Uterus (tissue), 3 donors: ENCODE measurements at regions not wholly inside any gene's neighbourhood (a gene's known extent, or its start where the extent isn't known, plus 50 kb on each side); places are given as distances from the start of the nearest gene placed in this dataset.

Experiments
- DNase-seq, 2 donors: peaks; one replicate each; pipeline ENCODE4 v3.0.0-alpha.2; 2019 to 2020
- H3K27ac ChIP-seq, 2 donors: fragments of 200-600 bp; sonication (generic); 1 replicate in 1 of 2; 2 replicates in 1 of 2; pipeline ENCODE4 v1.5.1; 2016 to 2018
- H3K27me3 ChIP-seq, 2 donors: fragments of 200-600 bp; sonication (generic); one replicate each; pipeline ENCODE4 v1.5.1; 2018 to 2019; ENCODE audit warnings: control low read depth in 1 of 2
- H3K36me3 ChIP-seq, 2 donors: fragments of 200-600 bp; sonication (generic); one replicate each; pipeline ENCODE4 v1.5.1; 2019; ENCODE audit warnings: control low read depth in 1 of 2
- H3K4me1 ChIP-seq, 2 donors: fragments of 200-600 bp; sonication (generic); one replicate each; pipeline ENCODE4 v1.5.1; 2018 to 2019; ENCODE audit warnings: control low read depth in 1 of 2
- H3K4me3 ChIP-seq, 2 donors: fragments of 200-600 bp; sonication (generic); 1 replicate in 1 of 2; 2 replicates in 1 of 2; pipeline ENCODE4 v1.5.1; 2018 to 2019; ENCODE audit warnings: mild to moderate bottlenecking in 1 of 2
- H3K9me3 ChIP-seq, 2 donors: fragments of 200-600 bp; sonication (generic); one replicate each; pipeline ENCODE4 v1.5.1; 2019; ENCODE audit warnings: control low read depth in 1 of 2
- POLR2A ChIP-seq, 2 donors: fragments of 450-650 bp; IDR thresholded peaks; one replicate each; pipeline ENCODE4 v1.6.1; 2016; ENCODE audit warnings: antibody characterized with exemption in 2 of 2, mild to moderate bottlenecking in 1 of 2, moderate library complexity in 1 of 2
- intact Hi-C: fragments of 100-400 bp; cut with DNase I; formaldehyde crosslinking; loops from one replicate; pipeline ENCODE4 v1.15.1; 2023; ENCODE audit warnings: low total_unique reads
- TF ChIP-seq, protein P1 (sequence below), 4 experiments: fragments of 200-600 bp in 2 of 4; fragments of 450-650 bp in 2 of 4; sonication (generic) in 2 of 4; IDR thresholded peaks; one replicate each; pipeline ENCODE4 v1.5.1; 2016 to 2019; ENCODE audit warnings: antibody characterized with exemption in 4 of 4, mild to moderate bottlenecking in 2 of 4, moderate library complexity in 1 of 4
- donor health status: DM: yes; HTN: yes; CAD: no.

DNA sequence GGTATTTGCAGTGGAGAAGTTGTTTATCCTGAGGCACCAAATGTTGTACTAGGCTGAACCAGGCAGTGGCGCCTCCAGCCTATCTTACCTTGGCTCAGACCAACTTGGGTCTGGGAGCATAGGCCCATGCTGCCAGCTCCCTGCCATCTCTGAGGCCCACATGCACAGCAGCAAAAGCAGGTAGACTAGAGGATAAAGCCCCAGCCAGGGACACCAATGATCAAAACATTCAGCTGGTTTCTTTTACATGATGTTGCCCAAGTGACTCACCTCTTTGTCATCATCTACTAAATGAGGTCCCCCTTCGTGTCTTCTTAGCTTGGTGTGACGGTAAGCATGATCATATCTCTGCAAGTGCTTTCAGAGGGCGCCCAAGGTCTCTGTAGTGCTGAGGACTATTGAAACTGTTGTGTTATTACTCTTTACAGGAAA is 112.1 kb upstream of the DRD2 start:
- H3K27me3 ChIP-seq = no peaks in the 10 kb centered on the region
- H3K4me1 ChIP-seq = no peaks in the 10 kb centered on the region
- TF ChIP-seq, protein P1, sequence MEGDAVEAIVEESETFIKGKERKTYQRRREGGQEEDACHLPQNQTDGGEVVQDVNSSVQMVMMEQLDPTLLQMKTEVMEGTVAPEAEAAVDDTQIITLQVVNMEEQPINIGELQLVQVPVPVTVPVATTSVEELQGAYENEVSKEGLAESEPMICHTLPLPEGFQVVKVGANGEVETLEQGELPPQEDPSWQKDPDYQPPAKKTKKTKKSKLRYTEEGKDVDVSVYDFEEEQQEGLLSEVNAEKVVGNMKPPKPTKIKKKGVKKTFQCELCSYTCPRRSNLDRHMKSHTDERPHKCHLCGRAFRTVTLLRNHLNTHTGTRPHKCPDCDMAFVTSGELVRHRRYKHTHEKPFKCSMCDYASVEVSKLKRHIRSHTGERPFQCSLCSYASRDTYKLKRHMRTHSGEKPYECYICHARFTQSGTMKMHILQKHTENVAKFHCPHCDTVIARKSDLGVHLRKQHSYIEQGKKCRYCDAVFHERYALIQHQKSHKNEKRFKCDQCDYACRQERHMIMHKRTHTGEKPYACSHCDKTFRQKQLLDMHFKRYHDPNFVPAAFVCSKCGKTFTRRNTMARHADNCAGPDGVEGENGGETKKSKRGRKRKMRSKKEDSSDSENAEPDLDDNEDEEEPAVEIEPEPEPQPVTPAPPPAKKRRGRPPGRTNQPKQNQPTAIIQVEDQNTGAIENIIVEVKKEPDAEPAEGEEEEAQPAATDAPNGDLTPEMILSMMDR (IDR thresholded peaks at IDR 0.05) = no peak
- no peak for TF ChIP-seq POLR2A (IDR thresholded peaks at IDR 0.05)
- DNase-seq = no peak
- H3K27ac ChIP-seq = no peak overlapping the region
- intact Hi-C loops = no loop called here
- no peaks in the 10 kb centered on the region for H3K36me3 ChIP-seq
- no peak overlapping the region for H3K4me3 ChIP-seq
- H3K9me3 ChIP-seq = no peaks in the 10 kb centered on the region

DNA sequence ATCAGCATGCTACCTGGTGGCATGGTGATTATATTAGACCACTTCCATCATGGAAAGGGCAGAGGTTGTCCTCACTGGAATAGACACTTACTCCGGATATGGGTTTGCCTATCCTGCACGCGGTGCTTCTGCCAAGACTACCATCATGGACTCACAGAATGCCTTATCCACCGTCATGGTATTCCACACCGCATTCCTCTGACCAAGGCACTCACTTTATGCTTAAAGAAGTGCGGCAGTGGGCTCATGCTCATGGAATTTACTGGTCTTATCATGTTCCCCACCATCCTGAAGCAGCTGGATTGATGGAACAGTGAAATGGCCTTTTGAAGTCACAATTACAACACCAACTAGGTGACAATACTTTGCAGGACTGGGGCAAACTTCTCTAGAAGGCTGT is 109.2 kb upstream of the DRD2 start:
- no peak overlapping the region for H3K27ac ChIP-seq
- no peaks in the 10 kb centered on the region for H3K36me3 ChIP-seq
- H3K4me1 ChIP-seq = no peaks in the 10 kb centered on the region
- no peak for TF ChIP-seq POLR2A (IDR thresholded peaks at IDR 0.05)
- TF ChIP-seq, protein P1 (IDR thresholded peaks at IDR 0.05) = no peak
- DNase-seq = no peak
- no peaks in the 10 kb centered on the region for H3K27me3 ChIP-seq
- intact Hi-C loops = no loop called here
- no peaks in the 10 kb centered on the region for H3K9me3 ChIP-seq
- no peak overlapping the region for H3K4me3 ChIP-seq

DNA sequence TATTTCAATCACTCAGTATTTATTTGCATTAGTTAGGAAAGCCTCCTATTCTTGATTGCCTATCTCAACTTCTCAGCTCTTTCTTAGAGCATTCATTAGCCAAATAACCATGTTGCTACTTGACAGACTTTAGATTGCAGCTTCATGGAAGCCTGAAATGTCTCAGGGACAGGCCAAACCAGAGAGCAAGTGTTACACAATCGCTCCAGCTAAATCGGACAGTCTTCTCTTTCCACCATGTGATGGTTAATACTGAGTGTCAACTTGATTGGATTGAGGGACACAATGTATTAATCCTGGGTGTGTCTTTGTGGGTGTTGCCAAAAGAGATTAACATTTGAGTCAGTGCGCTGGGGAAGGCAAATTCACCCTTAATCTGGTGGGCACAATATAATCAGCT is 106.5 kb upstream of the DRD2 start:
- Histone ChIP-seq H3K27ac (no peak overlapping the region), H3K4me1 (no peaks in the 10 kb centered on the region), H3K4me3 (no peak overlapping the region), H3K27me3 (no peaks in the 10 kb centered on the region), H3K36me3 (no peaks in the 10 kb centered on the region), H3K9me3 (no peaks in the 10 kb centered on the region)
- TF ChIP-seq, protein P1 (IDR thresholded peaks at IDR 0.05) = no peak
- TF ChIP-seq POLR2A (IDR thresholded peaks at IDR 0.05) = no peak
- intact Hi-C loops = no loop called here
- DNase-seq = no peak

DNA sequence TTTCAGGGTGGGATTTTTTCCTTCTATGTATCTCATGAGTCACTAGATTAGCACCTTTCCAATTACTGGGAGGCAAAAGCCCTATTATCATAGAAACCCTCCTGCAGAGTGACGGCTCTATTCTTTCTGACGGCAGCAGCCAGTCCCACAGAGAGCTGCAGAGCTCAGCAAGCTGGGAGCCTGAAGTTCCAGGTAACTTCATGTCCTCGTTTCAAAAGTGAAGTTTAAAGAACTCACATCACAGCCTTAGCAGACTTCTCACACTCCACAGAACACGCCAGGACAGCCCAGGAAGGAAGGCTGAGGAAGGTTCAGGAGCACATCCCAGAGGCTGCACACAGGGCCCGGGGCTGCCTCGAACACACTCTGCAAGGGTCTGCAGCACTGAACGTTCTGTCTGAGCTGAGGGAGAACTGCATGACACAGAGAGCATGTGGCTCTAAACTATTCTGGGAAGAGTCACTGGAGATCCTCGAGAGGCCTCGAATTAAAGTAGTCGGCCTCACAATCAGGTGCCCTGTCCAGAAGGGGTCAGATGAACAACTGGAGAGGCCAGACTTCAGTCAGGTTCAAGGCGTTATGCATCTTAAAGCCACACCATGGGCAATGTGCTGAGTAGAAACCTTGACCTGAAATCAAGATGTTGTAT is 104.2 kb upstream of the DRD2 start:
- no peaks in the 10 kb centered on the region for H3K9me3 ChIP-seq
- H3K4me3 ChIP-seq = no peak overlapping the region
- no peaks in the 10 kb centered on the region for H3K4me1 ChIP-seq
- H3K27ac ChIP-seq = no peak overlapping the region
- no peak for DNase-seq
- intact Hi-C loops = no loop called here
- no peaks in the 10 kb centered on the region for H3K36me3 ChIP-seq
- no peaks in the 10 kb centered on the region for H3K27me3 ChIP-seq
- TF ChIP-seq POLR2A (IDR thresholded peaks at IDR 0.05) = no peak

DNA sequence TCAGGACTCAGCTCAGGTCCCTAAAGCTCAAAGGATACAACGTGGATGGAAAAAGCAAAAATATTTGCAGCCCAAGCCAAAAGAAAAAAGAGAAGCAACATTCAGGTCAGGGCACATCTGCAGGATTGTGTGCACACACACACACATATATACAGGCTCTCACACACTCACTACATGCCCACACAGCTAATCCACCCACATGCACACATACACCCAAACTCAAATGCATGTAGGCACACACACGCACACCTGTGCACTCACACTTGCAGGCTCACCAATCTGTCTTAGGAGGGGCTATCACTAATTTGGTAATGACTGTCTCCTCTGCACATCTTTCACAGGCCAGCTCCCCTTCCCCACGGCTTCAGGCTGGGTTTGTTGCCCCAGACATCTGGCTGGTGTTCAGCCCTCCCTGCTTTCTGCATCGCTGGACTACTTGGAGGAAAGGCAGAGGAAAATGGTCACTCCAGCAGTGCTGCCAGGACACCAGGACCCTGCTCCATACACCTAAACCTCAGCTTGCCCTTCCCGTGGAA is 103.6 kb upstream of the DRD2 start:
- no peaks in the 10 kb centered on the region for H3K9me3 ChIP-seq
- intact Hi-C loops = no loop called here
- TF ChIP-seq, protein P1 (IDR thresholded peaks at IDR 0.05) = no peak
- no peak for TF ChIP-seq POLR2A (IDR thresholded peaks at IDR 0.05)
- no peak overlapping the region for H3K4me3 ChIP-seq
- no peaks in the 10 kb centered on the region for H3K4me1 ChIP-seq
- H3K27ac ChIP-seq = no peak overlapping the region
- no peaks in the 10 kb centered on the region for H3K36me3 ChIP-seq
- H3K27me3 ChIP-seq = no peaks in the 10 kb centered on the region
- no peak for DNase-seq

DNA sequence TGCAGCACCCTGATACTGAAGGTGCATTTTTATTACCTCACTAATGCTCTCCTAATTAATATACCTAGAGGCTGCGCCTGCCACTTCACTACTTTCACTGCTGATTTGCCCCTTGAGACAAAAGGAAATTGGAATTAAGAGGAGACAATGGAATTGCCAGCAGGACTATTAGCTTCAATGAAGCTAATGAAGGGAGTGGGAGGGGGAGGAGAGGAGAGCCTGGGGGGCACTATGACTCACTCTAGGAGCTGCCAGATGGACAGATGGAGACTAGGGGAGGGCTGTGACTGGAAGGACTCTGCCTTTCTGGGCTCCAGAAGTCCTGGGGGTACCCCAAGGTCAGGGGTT is 102.8 kb upstream of the DRD2 start:
- no peak overlapping the region for H3K4me3 ChIP-seq
- intact Hi-C loops = no loop called here
- TF ChIP-seq, protein P1 (IDR thresholded peaks at IDR 0.05) = no peak
- TF ChIP-seq POLR2A (IDR thresholded peaks at IDR 0.05) = no peak
- no peaks in the 10 kb centered on the region for H3K36me3 ChIP-seq
- no peaks in the 10 kb centered on the region for H3K27me3 ChIP-seq
- no peak for DNase-seq
- H3K9me3 ChIP-seq = no peaks in the 10 kb centered on the region
- no peaks in the 10 kb centered on the region for H3K4me1 ChIP-seq
- H3K27ac ChIP-seq = no peak overlapping the region
